Activated CD4-positive, alpha-beta T cell treated with anti-CD3 and anti-CD28 coated beads for 1 hour (primary cell): ENCODE measurements at regions not wholly inside any gene's neighbourhood (a gene's known extent, or its start where the extent isn't known, plus 50 kb on each side); places are given as distances from the start of the nearest gene placed in this dataset.
"Not testable (repeated sequence)": the region's sequence is repeated elsewhere in the genome, so short reads cannot be mapped to it uniquely, and the experiment has no call there.

Source experiments
- DNase-seq: peaks from one replicate; pipeline ENCODE4 v3.0.0-alpha.2; 2020

- no peak for DNase-seq
Observed at GRCh38 chr14:104252256-104253215, 114.1 kb downstream of the KIF26A start.

GRCh38 chr14:104253223-104253822 lies 114.9 kb downstream of the KIF26A start:
- DNase-seq, result no peak

GRCh38 chr14:104253901-104254353 lies 115.5 kb downstream of the KIF26A start:
- DNase-seq, result no peak

GRCh38 chr14:104254735-104255400 lies 116.5 kb downstream of the KIF26A start:
- DNase-seq, result no peak

GRCh38 chr14:104256025-104256424 lies 117.6 kb downstream of the KIF26A start:
- no peak for DNase-seq

- DNase-seq, result peak; percentile 2
Observed at GRCh38 chr14:104262515-104263514, 124.4 kb downstream of the KIF26A start.

- DNase-seq, result no peak
Observed at GRCh38 chr14:104263675-104264358, 125.4 kb downstream of the KIF26A start.

GRCh38 chr14:104264495-104265265 lies 126.3 kb downstream of the KIF26A start:
- peak; percentile 5 for DNase-seq

GRCh38 chr14:104265918-104266630 lies 127.7 kb downstream of the KIF26A start:
- DNase-seq, result no peak

GRCh38 chr14:104266631-104267575 lies 128.5 kb downstream of the KIF26A start:
- peak; percentile 7 for DNase-seq

GRCh38 chr14:104267895-104268294 lies 129.5 kb downstream of the KIF26A start:
- DNase-seq, result no peak

- no peak for DNase-seq
Observed at GRCh38 chr14:104268295-104268694, 129.9 kb downstream of the KIF26A start.

GRCh38 chr14:104268725-104269436 lies 130.5 kb downstream of the KIF26A start:
- DNase-seq, result no peak

GRCh38 chr14:104269511-104270241 lies 131.3 kb downstream of the KIF26A start:
- DNase-seq, result not testable (repeated sequence)

- DNase-seq, result no peak
Observed at GRCh38 chr14:104271391-104271790, 133.0 kb downstream of the KIF26A start.

GRCh38 chr14:104274806-104275205 lies 136.4 kb downstream of the KIF26A start:
- DNase-seq, result no peak

- no peak for DNase-seq
Observed at GRCh38 chr14:104277416-104278213, 139.2 kb downstream of the KIF26A start.
